ENCODE measurements at regions not wholly inside any gene's neighbourhood (a gene's known extent, or its start where the extent isn't known, plus 50 kb on each side); places are given as distances from the start of the nearest gene placed in this dataset.

DNA sequence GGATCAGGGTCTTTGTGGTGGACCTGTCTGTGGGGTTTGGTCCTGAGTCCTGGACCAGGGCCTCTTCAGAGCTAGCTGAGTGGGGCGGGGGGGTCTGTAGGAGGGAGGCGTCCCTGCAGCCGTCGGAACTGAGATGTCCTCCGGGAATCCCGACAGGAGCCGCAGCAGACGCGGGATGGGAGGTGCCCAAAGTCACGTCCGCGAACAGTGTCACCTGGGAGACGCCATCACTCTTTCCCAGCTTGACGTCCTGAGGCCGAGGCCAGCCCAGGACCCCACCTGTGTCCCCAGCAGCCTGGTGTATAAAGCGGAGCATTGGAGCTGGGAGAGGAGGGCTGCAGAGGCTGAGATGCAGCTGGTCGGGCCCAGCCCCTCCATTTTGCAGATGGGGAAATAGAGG, 1234.7 kb downstream of the BRD1 start:
- TF ChIP-seq, protein P1, sequence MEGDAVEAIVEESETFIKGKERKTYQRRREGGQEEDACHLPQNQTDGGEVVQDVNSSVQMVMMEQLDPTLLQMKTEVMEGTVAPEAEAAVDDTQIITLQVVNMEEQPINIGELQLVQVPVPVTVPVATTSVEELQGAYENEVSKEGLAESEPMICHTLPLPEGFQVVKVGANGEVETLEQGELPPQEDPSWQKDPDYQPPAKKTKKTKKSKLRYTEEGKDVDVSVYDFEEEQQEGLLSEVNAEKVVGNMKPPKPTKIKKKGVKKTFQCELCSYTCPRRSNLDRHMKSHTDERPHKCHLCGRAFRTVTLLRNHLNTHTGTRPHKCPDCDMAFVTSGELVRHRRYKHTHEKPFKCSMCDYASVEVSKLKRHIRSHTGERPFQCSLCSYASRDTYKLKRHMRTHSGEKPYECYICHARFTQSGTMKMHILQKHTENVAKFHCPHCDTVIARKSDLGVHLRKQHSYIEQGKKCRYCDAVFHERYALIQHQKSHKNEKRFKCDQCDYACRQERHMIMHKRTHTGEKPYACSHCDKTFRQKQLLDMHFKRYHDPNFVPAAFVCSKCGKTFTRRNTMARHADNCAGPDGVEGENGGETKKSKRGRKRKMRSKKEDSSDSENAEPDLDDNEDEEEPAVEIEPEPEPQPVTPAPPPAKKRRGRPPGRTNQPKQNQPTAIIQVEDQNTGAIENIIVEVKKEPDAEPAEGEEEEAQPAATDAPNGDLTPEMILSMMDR (IDR thresholded peaks at IDR 0.05; ENCODE audit: borderline replicate concordance, insufficient read depth, low read depth, low read length): no peak
- H3K4me3 ChIP-seq (ENCODE audit: low read depth, low read length): no peak overlapping the region

DNA sequence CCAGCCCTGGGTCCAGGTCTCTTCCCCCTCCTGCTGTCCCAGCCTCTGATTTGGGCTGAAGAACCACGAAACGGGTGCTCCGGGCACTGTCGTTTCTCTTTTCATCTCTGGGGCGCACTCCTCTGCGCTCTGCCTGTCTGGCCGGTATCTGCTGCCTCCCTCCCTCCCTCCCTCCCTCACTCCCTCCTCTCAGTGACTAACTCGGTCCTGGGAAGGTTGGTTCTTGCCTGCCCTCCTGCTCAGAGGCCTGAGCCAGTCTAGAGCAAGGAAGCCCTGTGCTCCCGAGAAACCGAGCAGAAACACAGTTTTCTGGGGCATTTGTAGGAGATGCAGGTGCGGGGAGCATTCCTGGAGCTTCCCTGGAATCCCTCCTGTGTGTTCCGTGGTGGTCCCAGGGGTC, 1235.2 kb downstream of the BRD1 start:
- TF ChIP-seq, protein P1 (IDR thresholded peaks at IDR 0.05; ENCODE audit: borderline replicate concordance, insufficient read depth, low read depth, low read length): no peak
- no peak overlapping the region for H3K4me3 ChIP-seq (ENCODE audit: low read depth, low read length)

DNA sequence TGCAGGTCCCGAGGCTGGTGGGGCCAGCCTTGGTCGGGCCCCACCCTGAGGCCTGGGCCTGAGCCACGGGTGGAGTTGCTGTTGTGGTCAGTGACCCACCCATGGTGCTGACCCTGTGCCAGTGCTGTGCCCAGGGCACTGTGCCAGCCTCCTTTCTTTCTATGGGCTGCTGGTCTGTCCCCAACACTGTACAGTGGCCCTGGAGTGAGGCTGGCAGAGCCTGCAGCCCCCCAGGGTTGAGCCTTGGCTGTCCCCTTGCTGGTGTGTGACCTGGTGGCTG, 1235.7 kb downstream of the BRD1 start:
- no peak overlapping the region for H3K4me3 ChIP-seq (ENCODE audit: low read depth, low read length)
- TF ChIP-seq, protein P1 (IDR thresholded peaks at IDR 0.05; ENCODE audit: borderline replicate concordance, insufficient read depth, low read depth, low read length): no peak

DNA sequence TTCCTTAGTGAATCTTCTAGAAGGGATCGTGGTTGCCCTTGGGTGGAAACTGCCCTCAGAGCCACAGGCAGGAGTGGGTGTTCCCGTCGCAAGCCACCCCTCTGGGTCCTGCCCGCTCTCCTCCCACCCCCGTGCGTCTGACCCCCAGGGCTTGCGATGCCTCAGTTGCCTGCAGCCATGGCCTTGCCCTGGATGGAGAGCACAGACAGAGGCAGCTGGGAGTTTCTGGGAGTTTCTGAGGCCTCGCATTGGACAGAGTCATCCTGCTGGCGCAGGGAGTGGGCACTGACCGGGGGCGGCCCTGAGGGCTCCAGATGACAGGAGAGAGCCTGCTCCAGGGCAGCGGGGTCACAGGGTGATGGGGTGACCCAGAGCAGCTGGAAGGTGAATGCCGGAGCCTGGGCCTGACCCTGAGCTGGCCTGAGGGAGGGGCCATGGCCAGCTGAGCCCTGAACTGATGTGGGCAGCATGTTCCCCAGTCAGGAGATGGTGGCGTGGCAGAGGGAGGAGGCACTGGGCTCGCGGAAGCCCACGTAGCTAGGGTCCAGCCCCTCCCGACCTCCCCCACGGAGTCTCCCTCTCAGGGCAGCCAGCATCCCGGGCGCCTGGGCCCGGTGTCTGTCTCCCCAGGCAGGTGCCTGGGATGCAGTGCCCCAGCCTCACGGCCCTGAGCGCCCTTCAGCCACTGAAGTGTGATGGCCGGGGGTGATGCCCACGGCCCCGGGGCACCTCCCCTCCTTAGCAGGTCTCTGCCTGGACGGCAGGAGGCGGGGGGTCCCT, 1236.2 kb downstream of the BRD1 start:
- H3K4me3 ChIP-seq (ENCODE audit: low read depth, low read length): no peak overlapping the region
- TF ChIP-seq, protein P1 (IDR thresholded peaks at IDR 0.05; ENCODE audit: borderline replicate concordance, insufficient read depth, low read depth, low read length): no peak

DNA sequence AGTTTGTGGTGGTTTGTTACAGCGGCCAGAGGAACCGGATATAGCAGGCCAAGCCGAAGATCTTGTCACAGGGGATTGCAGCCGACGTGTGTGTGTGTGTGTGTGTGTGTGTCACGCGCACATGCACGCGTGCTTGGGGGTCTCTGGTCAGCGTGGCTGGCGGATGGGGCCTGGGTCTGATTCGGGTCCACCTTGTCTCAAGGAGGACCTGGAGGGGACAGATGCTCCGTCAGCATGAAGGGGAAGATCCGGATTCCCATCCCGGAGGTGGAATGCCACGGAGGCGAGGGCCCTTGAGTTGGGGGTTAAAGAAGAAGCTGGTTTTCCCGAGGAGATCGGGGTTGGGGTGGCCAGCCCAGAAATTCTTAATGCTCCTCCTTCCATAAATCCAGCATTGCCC, 1237.8 kb downstream of the BRD1 start:
- TF ChIP-seq, protein P1 (IDR thresholded peaks at IDR 0.05; ENCODE audit: borderline replicate concordance, insufficient read depth, low read depth, low read length): no peak
- no peak overlapping the region for H3K4me3 ChIP-seq (ENCODE audit: low read depth, low read length)

DNA sequence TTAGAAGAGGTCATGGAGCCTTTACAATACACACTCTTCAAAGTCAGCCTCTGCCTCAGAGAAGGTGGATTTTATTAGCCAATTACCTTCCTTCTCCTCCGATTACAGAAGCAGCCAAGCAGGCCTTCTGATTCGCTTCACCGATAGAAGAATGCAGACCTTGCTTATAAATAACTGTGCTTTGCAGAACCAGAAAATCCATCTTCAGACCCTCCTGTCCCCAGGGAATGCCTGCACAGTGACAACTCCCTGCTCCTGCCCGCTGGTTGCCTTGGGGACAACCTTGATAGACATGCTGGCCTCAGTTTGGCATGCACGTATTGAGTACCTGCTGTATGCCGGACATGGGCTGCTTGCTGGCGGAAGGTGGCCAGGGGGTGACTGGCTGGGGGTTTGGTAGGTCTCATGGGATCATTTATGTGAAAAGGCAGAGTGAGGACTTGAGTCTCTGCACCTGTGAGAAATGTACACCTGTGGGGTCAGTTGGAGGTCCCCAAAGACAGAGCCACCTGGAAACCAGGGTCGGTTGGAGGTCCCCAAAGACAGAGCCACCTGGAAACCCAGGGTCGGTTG, 1238.7 kb downstream of the BRD1 start:
- TF ChIP-seq, protein P1 (IDR thresholded peaks at IDR 0.05; ENCODE audit: borderline replicate concordance, insufficient read depth, low read depth, low read length): no peak
- H3K4me3 ChIP-seq (ENCODE audit: low read depth, low read length): no peak overlapping the region
